Spleen (tissue), 11 donors: ENCODE measurements at regions not wholly inside any gene's neighbourhood (a gene's known extent, or its start where the extent isn't known, plus 50 kb on each side); places are given as distances from the start of the nearest gene placed in this dataset.

Experiments used
- DNase-seq: peaks from one replicate; pipeline ENCODE4 v3.0.0-alpha.2; 2020
- H3K27ac ChIP-seq, 8 donors: fragments of 200-600 bp; sonication (generic) in 7 of 8; 1 replicate in 4 of 8; 2 replicates in 4 of 8; pipeline versions ENCODE4 v1.5.0 to v1.8.0; 2016 to 2021; ENCODE audit warnings: inconsistent platforms in 4 of 8, mild to moderate bottlenecking in 4 of 8, moderate library complexity in 1 of 8
- H3K27me3 ChIP-seq, 7 donors: fragments of 200-600 bp; sonication (generic) in 6 of 7; replicated peaks in 1 of 7; 1 replicate in 4 of 7; 2 replicates in 3 of 7; pipeline versions ENCODE4 v1.5.0 to v1.8.0; 2016 to 2021; ENCODE audit warnings: inconsistent platforms in 3 of 7, mild to moderate bottlenecking in 1 of 7
- H3K36me3 ChIP-seq, 6 donors: fragments of 200-600 bp; sonication (generic) in 5 of 6; 1 replicate in 4 of 6; 2 replicates in 2 of 6; pipeline versions ENCODE4 v1.5.0 to v1.8.0; 2016 to 2021; ENCODE audit warnings: inconsistent platforms in 2 of 6
- H3K4me1 ChIP-seq, 6 donors: fragments of 200-600 bp; sonication (generic) in 5 of 6; 1 replicate in 3 of 6; 2 replicates in 3 of 6; pipeline versions ENCODE4 v1.5.0 to v1.8.0; 2016 to 2021; ENCODE audit warnings: inconsistent platforms in 3 of 6
- H3K4me3 ChIP-seq, 8 donors: fragments of 200-600 bp; sonication (generic) in 7 of 8; 1 replicate in 4 of 8; 2 replicates in 4 of 8; pipeline versions ENCODE4 v1.5.0 to v1.8.0; 2016 to 2021; ENCODE audit warnings: inconsistent platforms in 4 of 8, mild to moderate bottlenecking in 4 of 8, moderate library complexity in 2 of 8
- H3K9me3 ChIP-seq, 8 donors: fragments of 200-600 bp; sonication (generic) in 7 of 8; 1 replicate in 4 of 8; 2 replicates in 4 of 8; pipeline versions ENCODE4 v1.5.0 to v1.8.0; 2016 to 2021; ENCODE audit warnings: inconsistent platforms in 4 of 8
- POLR2A ChIP-seq, 3 donors: fragments of 450-650 bp; IDR thresholded peaks; one replicate each; pipeline ENCODE4 v1.5.1; 2017; ENCODE audit warnings: antibody characterized with exemption in 3 of 3, mild to moderate bottlenecking in 1 of 3
- POLR2AphosphoS5 ChIP-seq, 3 donors: sonication (generic); formaldehyde crosslinking; IDR thresholded peaks; one replicate each; pipeline ENCODE4 v1.5.1; 2017; ENCODE audit warnings: antibody characterized with exemption in 3 of 3
- WGBS, 5 donors: extraction: QIAGEN DNeasy Blood & Tissue Kit in 3 of 5; methylation state at CpG; one replicate each; pipeline versions ENCODE4 v1.1.5 to v1.1.7; 2013 to 2018; 5-methylcytosine and 5-hydroxymethylcytosine counted together
- intact Hi-C: fragments of 100-400 bp; cut with DNase I; formaldehyde crosslinking; loops from one replicate; pipeline ENCODE4 v1.15.0; 2023; ENCODE audit warnings: low total_unique reads
- TF ChIP-seq, protein P1 (sequence below), 11 experiments: fragments of 200-600 bp in 7 of 11; fragments of 450-650 bp in 4 of 11; sonication (generic) in 4 of 11; IDR thresholded peaks in 8 of 11; conservative IDR thresholded peaks in 3 of 11; 1 replicate in 7 of 11; 2 replicates in 4 of 11; pipeline versions ENCODE4 v1.4.0 to v1.8.0; 2016 to 2021; ENCODE audit warnings: antibody characterized with exemption in 11 of 11, inconsistent platforms in 4 of 11, mild to moderate bottlenecking in 1 of 11
- donor health status: healthy with polysubstance abuse.
- donor health status: DM: no; HTN: no; CAD: no; lungs with moderate emphysema.
- donor health status: DM: no; HTN: no; CAD: no.
- donor health status: Bipolar disorder and iron deficiency.
- donor health status: healthy.
- donor health status: DM: no; HTN: no; CAD: no.
- donor health status: DM: yes; HTN: yes; CAD: no.

DNA sequence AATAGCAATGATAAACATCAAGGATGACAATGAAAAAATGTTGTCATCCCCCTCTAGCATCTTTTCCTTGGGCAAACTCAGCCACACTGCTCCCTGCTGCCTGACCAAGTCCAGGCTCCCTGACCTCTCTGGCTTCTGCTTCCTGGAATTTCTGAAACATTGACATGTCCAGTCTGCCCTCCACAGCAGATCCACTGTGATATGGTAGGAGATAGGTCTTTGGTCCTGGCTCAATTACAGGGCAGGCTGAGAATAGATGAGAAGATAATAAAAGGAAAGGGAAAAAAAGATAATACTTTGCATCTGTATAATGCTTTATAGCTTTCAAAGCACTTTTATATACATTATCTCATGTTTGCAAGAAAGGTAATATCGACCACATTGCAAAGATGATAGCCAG is 417.7 kb downstream of the BUD13 start:
- H3K4me3 ChIP-seq = no peak overlapping the region
- TF ChIP-seq POLR2A (IDR thresholded peaks at IDR 0.05) = no peak
- TF ChIP-seq, protein P1, sequence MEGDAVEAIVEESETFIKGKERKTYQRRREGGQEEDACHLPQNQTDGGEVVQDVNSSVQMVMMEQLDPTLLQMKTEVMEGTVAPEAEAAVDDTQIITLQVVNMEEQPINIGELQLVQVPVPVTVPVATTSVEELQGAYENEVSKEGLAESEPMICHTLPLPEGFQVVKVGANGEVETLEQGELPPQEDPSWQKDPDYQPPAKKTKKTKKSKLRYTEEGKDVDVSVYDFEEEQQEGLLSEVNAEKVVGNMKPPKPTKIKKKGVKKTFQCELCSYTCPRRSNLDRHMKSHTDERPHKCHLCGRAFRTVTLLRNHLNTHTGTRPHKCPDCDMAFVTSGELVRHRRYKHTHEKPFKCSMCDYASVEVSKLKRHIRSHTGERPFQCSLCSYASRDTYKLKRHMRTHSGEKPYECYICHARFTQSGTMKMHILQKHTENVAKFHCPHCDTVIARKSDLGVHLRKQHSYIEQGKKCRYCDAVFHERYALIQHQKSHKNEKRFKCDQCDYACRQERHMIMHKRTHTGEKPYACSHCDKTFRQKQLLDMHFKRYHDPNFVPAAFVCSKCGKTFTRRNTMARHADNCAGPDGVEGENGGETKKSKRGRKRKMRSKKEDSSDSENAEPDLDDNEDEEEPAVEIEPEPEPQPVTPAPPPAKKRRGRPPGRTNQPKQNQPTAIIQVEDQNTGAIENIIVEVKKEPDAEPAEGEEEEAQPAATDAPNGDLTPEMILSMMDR (IDR thresholded peaks at IDR 0.05 in 8 of 11, conservative IDR thresholded peaks at IDR 0.05 in 3 of 11) = no peak
- TF ChIP-seq POLR2AphosphoS5 (IDR thresholded peaks at IDR 0.05) = no peak
- H3K36me3 ChIP-seq = no peaks in the 10 kb centered on the region
- H3K4me1 ChIP-seq = no peaks in the 10 kb centered on the region
- H3K9me3 ChIP-seq = no peaks in the 10 kb centered on the region
- peaks cover 0 to 23% (median 0%) of the 10 kb centered on the region in 7 donors for H3K27me3 ChIP-seq
- no peak for DNase-seq
- H3K27ac ChIP-seq = no peak overlapping the region
- 55 to 92% (median 81%) methylated on average over 1 of the region's 1 CpG for WGBS, 5 donors
- intact Hi-C loops = no loop called here

DNA sequence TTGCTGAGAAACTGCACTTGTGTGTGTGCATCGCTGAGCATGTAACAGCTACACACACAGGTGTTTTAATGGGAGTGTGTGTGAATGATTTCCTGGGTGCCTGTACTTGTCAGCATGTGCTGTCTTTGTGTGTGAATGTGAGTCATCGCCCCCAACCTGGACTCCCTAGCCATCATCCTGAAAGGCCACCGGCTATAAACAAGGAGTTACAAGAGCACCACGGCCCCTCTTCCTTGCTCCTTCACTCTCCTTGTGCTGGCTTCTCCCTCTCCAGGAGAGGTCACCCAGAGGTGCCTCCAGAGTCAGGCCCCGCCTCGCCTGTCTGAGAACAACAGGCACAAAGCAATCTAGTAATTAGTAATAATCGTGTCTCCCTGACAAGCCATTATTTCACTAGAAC is 419.2 kb downstream of the BUD13 start:
- Histone ChIP-seq H3K9me3 (no peaks in the 10 kb centered on the region), H3K36me3 (no peaks in the 10 kb centered on the region), H3K4me1 (no peaks in the 10 kb centered on the region), H3K27me3 (peaks cover 0 to 16% (median 0%) of the 10 kb centered on the region in 7 donors), H3K4me3 (no peak overlapping the region), H3K27ac (no peak overlapping the region)
- 65 to 82% (median 75%) methylated on average over 6 to 7 of the region's 7 CpGs for WGBS, 5 donors
- DNase-seq = no peak
- intact Hi-C loops = no loop called here
- TF ChIP-seq, protein P1 (IDR thresholded peaks at IDR 0.05 in 8 of 11, conservative IDR thresholded peaks at IDR 0.05 in 3 of 11) = no peak
- TF ChIP-seq POLR2AphosphoS5 (IDR thresholded peaks at IDR 0.05) = no peak
- TF ChIP-seq POLR2A (IDR thresholded peaks at IDR 0.05) = no peak

DNA sequence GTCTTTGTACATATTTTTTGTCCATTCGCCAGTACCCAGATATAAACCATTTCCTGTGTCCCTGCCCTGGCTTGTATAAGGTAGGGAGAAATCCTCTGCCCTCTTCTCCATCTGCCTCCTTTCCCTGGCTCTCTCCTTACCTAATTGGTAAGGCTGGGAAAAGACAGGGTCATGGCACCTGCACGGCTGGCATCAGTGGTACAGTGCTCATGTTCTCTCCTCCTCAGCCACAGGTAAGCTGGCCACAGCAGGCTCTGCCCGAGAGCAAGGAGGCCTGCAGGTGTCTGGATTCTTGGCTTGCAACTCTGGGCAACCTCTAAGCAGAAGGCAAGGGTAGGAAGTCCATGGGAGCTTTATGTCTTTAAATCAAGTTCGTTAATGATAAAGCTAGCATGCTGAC is 419.9 kb downstream of the BUD13 start:
- TF ChIP-seq POLR2AphosphoS5 (IDR thresholded peaks at IDR 0.05) (no peak), POLR2A (IDR thresholded peaks at IDR 0.05) (no peak)
- TF ChIP-seq, protein P1 (IDR thresholded peaks at IDR 0.05 in 8 of 11, conservative IDR thresholded peaks at IDR 0.05 in 3 of 11) = no peak
- no peak for DNase-seq
- intact Hi-C loops = no loop called here
- H3K36me3 ChIP-seq = no peaks in the 10 kb centered on the region
- WGBS, 5 donors = 71 to 84% (median 79%) methylated on average over 4 of the region's 4 CpGs
- H3K4me3 ChIP-seq = no peak overlapping the region
- no peak overlapping the region for H3K27ac ChIP-seq
- H3K27me3 ChIP-seq = peaks cover 0 to 9% (median 0%) of the 10 kb centered on the region in 7 donors
- peaks cover 0 to 4% (median 0%) of the 10 kb centered on the region in 8 donors for H3K9me3 ChIP-seq
- H3K4me1 ChIP-seq = no peaks in the 10 kb centered on the region

DNA sequence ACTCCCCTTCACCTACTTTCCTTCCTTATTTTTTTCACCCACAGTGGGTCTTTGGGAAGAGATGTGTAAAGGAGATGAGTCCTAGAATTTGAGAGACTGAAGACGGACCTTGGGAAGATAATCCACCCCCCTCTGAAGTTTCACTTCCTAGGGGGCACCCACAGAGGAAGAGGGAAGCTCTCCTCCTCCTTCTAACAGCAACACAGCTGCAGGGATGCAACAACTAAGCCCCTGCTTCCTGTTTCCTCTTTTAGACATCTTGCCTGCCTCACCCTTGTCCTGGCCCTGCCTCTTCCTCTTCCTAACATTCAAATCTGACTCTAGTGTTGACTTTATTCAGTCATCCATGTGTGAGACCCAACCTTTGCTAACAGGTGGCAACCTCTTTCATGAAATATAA is 424.6 kb downstream of the BUD13 start:
- TF ChIP-seq POLR2A (IDR thresholded peaks at IDR 0.05) = no peak
- no peak for TF ChIP-seq POLR2AphosphoS5 (IDR thresholded peaks at IDR 0.05)
- TF ChIP-seq, protein P1 (IDR thresholded peaks at IDR 0.05 in 8 of 11, conservative IDR thresholded peaks at IDR 0.05 in 3 of 11) = no peak
- Histone ChIP-seq H3K36me3 (no peaks in the 10 kb centered on the region), H3K4me1 (no peaks in the 10 kb centered on the region), H3K27ac (no peak overlapping the region), H3K9me3 (peaks cover 0 to 18% (median 0%) of the 10 kb centered on the region in 8 donors), H3K4me3 (no peak overlapping the region), H3K27me3 (peaks cover 0 to 5% (median 0%) of the 10 kb centered on the region in 7 donors)
- 0 to 13% (median 7%) methylated on average over 1 of the region's 1 CpG for WGBS, 5 donors
- intact Hi-C loops = no loop called here
- DNase-seq = no peak
